ENCODE measurements at regions not wholly inside any gene's neighbourhood (a gene's known extent, or its start where the extent isn't known, plus 50 kb on each side); places are given as distances from the start of the nearest gene placed in this dataset.

- TF ChIP-seq POLR2A (IDR thresholded peaks at IDR 0.05) (no peak), POLR2AphosphoS5 (IDR thresholded peaks at IDR 0.05) (no peak), EP300 (IDR thresholded peaks at IDR 0.05) (no peak)
These were observed 313.8 kb upstream of the ADARB2 start for GRCh38 chr10:2051108-2051507.
